Subcutaneous abdominal adipose tissue (tissue), 5 donors: ENCODE measurements at regions not wholly inside any gene's neighbourhood (a gene's known extent, or its start where the extent isn't known, plus 50 kb on each side); places are given as distances from the start of the nearest gene placed in this dataset.

Experiments
- H3K27ac ChIP-seq: one replicate; pipeline ENCODE4 v1.7.0; 2013; ENCODE audit warnings: low read depth, mild to moderate bottlenecking, inconsistent platforms, low read length, moderate library complexity
- H3K27me3 ChIP-seq, 5 donors: one replicate each; pipeline ENCODE4 v1.7.0; 2013; ENCODE audit warnings: low read length in 5 of 5, inconsistent platforms in 1 of 5; ENCODE audit not compliant: control insufficient read depth in 5 of 5, insufficient read depth in 4 of 5
- H3K36me3 ChIP-seq, 5 donors: one replicate each; pipeline ENCODE4 v1.7.0; 2013; ENCODE audit warnings: low read length in 5 of 5; ENCODE audit not compliant: control insufficient read depth in 5 of 5, insufficient read depth in 5 of 5
- H3K4me1 ChIP-seq, 5 donors: one replicate each; pipeline ENCODE4 v1.7.0; 2013; ENCODE audit warnings: low read length in 5 of 5, mild to moderate bottlenecking in 3 of 5, moderate library complexity in 1 of 5; ENCODE audit not compliant: control insufficient read depth in 5 of 5, insufficient read depth in 5 of 5
- H3K4me3 ChIP-seq, 5 donors: one replicate each; pipeline ENCODE4 v1.7.0; 2013; ENCODE audit warnings: low read length in 5 of 5, low read depth in 1 of 5
- H3K9ac ChIP-seq, 5 donors: one replicate each; pipeline ENCODE4 v1.7.0; 2013; ENCODE audit warnings: low read length in 5 of 5, mild to moderate bottlenecking in 4 of 5, moderate library complexity in 3 of 5
- H3K9me3 ChIP-seq, 5 donors: one replicate each; pipeline ENCODE4 v1.7.0; 2013; ENCODE audit warnings: low read length in 5 of 5; ENCODE audit not compliant: control insufficient read depth in 5 of 5
- donor health status: healthy.
- donor health status: healthy.
- donor health status: healthy.
- donor health status: healthy.
- donor health status: healthy.

GRCh38 chr3:73203101-73203500 is 141.6 kb downstream of the EBLN2 start:
- H3K27me3 ChIP-seq: no peaks in the 10 kb centered on the region
- H3K9ac ChIP-seq: no peak overlapping the region
- no peaks in the 10 kb centered on the region for H3K36me3 ChIP-seq
- H3K9me3 ChIP-seq: no peaks in the 10 kb centered on the region
- peaks cover 0 to 11% (median 3%) of the 10 kb centered on the region in 5 donors for H3K4me1 ChIP-seq
- H3K4me3 ChIP-seq: no peak overlapping the region
- no peak overlapping the region for H3K27ac ChIP-seq

GRCh38 chr3:73203633-73204032 is 142.2 kb downstream of the EBLN2 start:
- Histone ChIP-seq H3K4me1 (peaks cover 0 to 12% (median 3%) of the 10 kb centered on the region in 5 donors), H3K36me3 (no peaks in the 10 kb centered on the region), H3K9me3 (no peaks in the 10 kb centered on the region), H3K27me3 (no peaks in the 10 kb centered on the region), H3K9ac (no peak overlapping the region), H3K27ac (no peak overlapping the region), H3K4me3 (no peak overlapping the region)

- Histone ChIP-seq H3K27ac (no peak overlapping the region), H3K36me3 (no peaks in the 10 kb centered on the region), H3K9me3 (no peaks in the 10 kb centered on the region), H3K27me3 (no peaks in the 10 kb centered on the region), H3K4me3 (no peak overlapping the region), H3K9ac (no peak overlapping the region), H3K4me1 (peaks cover 0 to 12% (median 3%) of the 10 kb centered on the region in 5 donors)
Observed at GRCh38 chr3:73204841-73205240, 143.4 kb downstream of the EBLN2 start.

- H3K9ac ChIP-seq: no peak overlapping the region
- no peaks in the 10 kb centered on the region for H3K27me3 ChIP-seq
- no peak overlapping the region for H3K4me3 ChIP-seq
- H3K36me3 ChIP-seq: no peaks in the 10 kb centered on the region
- H3K27ac ChIP-seq: no peak overlapping the region
- H3K4me1 ChIP-seq: peaks cover 0 to 12% (median 3%) of the 10 kb centered on the region in 5 donors
- no peaks in the 10 kb centered on the region for H3K9me3 ChIP-seq
Observed at GRCh38 chr3:73206030-73206429, 144.6 kb downstream of the EBLN2 start.

- Histone ChIP-seq H3K27me3 (no peaks in the 10 kb centered on the region), H3K9me3 (no peaks in the 10 kb centered on the region), H3K4me3 (no peak overlapping the region), H3K4me1 (peaks cover 0 to 5% (median 0%) of the 10 kb centered on the region in 5 donors), H3K36me3 (no peaks in the 10 kb centered on the region), H3K27ac (no peak overlapping the region), H3K9ac (no peak overlapping the region)
Observed at GRCh38 chr3:73207946-73208440, 146.5 kb downstream of the EBLN2 start.

GRCh38 chr3:73210759-73211158 is 149.3 kb downstream of the EBLN2 start:
- Histone ChIP-seq H3K27me3 (no peaks in the 10 kb centered on the region), H3K27ac (no peak overlapping the region), H3K9ac (no peak overlapping the region), H3K36me3 (no peaks in the 10 kb centered on the region), H3K4me3 (no peak overlapping the region), H3K9me3 (no peaks in the 10 kb centered on the region), H3K4me1 (peaks cover 0 to 8% (median 0%) of the 10 kb centered on the region in 5 donors)

GRCh38 chr3:73212683-73213082 is 151.2 kb downstream of the EBLN2 start:
- H3K4me1 ChIP-seq: peaks cover 0 to 8% (median 2%) of the 10 kb centered on the region in 5 donors
- H3K27ac ChIP-seq: no peak overlapping the region
- H3K36me3 ChIP-seq: no peaks in the 10 kb centered on the region
- no peaks in the 10 kb centered on the region for H3K27me3 ChIP-seq
- H3K4me3 ChIP-seq: no peak overlapping the region
- H3K9ac ChIP-seq: no peak overlapping the region
- H3K9me3 ChIP-seq: no peaks in the 10 kb centered on the region

GRCh38 chr3:73213896-73214295 is 152.4 kb downstream of the EBLN2 start:
- Histone ChIP-seq H3K36me3 (no peaks in the 10 kb centered on the region), H3K27ac (no peak overlapping the region), H3K9me3 (no peaks in the 10 kb centered on the region), H3K4me1 (peaks cover 0 to 3% (median 0%) of the 10 kb centered on the region in 5 donors), H3K27me3 (no peaks in the 10 kb centered on the region), H3K4me3 (no peak overlapping the region), H3K9ac (no peak overlapping the region)

- Histone ChIP-seq H3K4me3 (no peak overlapping the region), H3K36me3 (no peaks in the 10 kb centered on the region), H3K27me3 (no peaks in the 10 kb centered on the region), H3K4me1 (peaks cover 0 to 3% (median 0%) of the 10 kb centered on the region in 5 donors), H3K27ac (no peak overlapping the region), H3K9me3 (no peaks in the 10 kb centered on the region), H3K9ac (no peak overlapping the region)
Observed at GRCh38 chr3:73214846-73215245, 153.4 kb downstream of the EBLN2 start.

- no peaks in the 10 kb centered on the region for H3K27me3 ChIP-seq
- no peak overlapping the region for H3K9ac ChIP-seq
- no peak overlapping the region for H3K27ac ChIP-seq
- no peaks in the 10 kb centered on the region for H3K36me3 ChIP-seq
- peaks cover 0 to 3% (median 0%) of the 10 kb centered on the region in 5 donors for H3K4me1 ChIP-seq
- no peaks in the 10 kb centered on the region for H3K9me3 ChIP-seq
- H3K4me3 ChIP-seq: no peak overlapping the region
Observed at GRCh38 chr3:73215281-73215680, 153.8 kb downstream of the EBLN2 start.

- H3K4me1 ChIP-seq: peaks cover 0 to 3% (median 0%) of the 10 kb centered on the region in 5 donors
- H3K9ac ChIP-seq: no peak overlapping the region
- H3K27ac ChIP-seq: no peak overlapping the region
- H3K4me3 ChIP-seq: no peak overlapping the region
- H3K36me3 ChIP-seq: no peaks in the 10 kb centered on the region
- H3K27me3 ChIP-seq: no peaks in the 10 kb centered on the region
- H3K9me3 ChIP-seq: no peaks in the 10 kb centered on the region
Observed at GRCh38 chr3:73215901-73216300, 154.4 kb downstream of the EBLN2 start.
